Left forelimb (tissue), 1 donor: ENCODE measurements at regions not wholly inside any gene's neighbourhood (a gene's known extent, or its start where the extent isn't known, plus 50 kb on each side); places are given as distances from the start of the nearest gene placed in this dataset.
"Not testable (repeated sequence)": the region's sequence is repeated elsewhere in the genome, so short reads cannot be mapped to it uniquely, and the experiment has no call there.

ENCODE experiments used
- DNase-seq: peaks from one replicate; pipeline ENCODE4 v3.0.0-alpha.2; 2018; ENCODE audit warnings: low spot score

DNA sequence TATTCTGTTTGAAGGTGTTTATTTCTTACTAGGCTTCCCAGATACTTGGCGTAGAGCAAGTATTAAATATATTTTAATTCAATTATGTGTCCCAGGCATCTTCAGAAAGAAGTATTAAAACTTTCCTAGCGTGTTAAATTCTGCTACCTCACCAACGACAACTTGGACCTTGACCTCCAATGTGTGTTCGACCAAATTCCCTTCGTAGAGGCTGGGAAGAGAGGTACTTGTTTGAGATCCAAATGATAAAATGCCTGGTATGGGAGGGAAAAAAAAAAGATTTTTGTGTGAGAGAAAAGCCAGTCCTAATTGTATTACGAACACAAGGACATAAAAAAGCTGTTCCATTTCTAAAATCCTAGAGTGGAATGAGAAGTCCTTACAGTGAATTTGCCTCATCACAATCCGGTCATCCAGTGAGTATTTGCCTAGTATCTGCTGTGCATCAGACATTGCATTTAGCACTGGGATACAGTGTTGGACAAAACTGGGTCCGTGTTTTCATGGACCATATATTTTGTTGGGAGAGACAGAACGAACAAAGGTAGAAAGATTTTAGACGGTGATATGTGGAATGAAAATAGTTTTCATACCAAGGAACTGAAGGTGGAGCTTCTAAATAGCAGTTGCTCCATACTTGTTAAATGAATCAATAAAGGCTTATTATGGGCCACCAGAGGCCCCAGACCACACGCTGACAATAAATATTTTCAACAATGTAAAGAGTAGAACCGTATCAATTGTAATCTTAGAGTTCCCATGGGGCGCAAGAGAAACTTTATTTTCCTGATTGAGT is 103.1 kb downstream of the KIF4B start:
- no peak for DNase-seq

DNA sequence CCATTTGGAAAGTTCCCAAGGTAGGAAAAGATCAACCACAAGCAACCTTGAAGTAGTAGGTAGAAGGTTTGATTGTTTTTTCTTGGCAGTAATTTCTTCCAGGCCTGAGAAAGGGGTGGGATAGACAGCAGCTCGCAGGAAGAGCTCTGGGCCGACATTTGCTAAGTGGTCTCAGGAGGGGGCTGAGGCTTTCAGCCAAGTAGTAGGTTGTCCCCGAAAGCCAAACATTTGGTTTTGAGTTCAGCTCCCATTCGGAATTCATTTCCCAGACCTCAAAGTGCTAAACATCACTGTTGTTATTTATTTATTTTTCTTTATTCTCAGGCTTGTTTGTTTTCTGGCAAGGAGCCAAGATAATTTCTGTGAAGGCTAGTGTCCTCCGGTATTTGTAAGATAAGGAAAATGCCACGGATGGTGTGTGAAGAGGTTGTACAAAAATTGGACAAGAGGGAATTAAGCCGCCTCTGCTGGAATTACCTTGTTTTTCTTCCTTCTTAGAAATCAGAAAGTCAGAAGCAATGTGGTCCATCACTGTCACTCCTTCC is 112.1 kb downstream of the KIF4B start:
- DNase-seq, result no peak

DNA sequence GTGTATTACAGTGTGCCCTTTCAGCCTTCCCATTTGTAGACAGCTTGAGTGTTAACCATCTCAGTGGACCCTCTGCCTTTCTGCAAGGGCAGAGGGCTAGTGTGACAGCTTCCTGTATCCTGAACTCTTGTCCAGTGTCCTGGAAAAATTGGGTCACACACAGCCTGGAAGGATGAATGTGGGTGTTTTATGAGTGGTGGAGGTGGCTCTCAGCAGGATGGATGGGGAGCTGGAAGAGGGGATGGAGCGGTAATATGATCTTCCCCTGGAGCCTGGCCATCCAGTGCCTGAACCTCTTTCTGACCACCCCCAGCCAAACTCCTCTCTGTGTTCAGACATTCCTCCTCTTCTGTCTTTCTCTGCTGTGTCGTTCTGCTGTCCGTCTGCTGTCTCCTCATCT is 113.0 kb downstream of the KIF4B start:
- no peak for DNase-seq

DNA sequence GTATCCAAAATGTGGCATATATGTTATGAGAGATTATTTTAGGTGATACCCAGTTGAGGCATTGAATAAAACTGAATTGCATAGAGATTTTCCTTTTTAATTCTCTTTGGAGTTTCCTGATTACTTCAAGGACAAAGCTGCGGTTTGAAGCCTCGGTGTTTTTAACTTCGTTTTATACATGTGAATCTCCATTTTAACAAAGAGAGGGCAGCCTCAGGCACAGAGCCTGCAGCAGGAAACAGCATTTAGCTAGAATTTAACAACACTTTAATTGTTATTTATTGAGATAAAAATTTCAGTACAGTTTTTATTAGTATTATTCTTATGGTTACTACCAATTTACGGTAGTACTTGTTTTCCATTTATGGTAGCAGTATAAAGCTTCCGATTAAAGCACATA is 114.0 kb downstream of the KIF4B start:
- DNase-seq, result no peak

DNA sequence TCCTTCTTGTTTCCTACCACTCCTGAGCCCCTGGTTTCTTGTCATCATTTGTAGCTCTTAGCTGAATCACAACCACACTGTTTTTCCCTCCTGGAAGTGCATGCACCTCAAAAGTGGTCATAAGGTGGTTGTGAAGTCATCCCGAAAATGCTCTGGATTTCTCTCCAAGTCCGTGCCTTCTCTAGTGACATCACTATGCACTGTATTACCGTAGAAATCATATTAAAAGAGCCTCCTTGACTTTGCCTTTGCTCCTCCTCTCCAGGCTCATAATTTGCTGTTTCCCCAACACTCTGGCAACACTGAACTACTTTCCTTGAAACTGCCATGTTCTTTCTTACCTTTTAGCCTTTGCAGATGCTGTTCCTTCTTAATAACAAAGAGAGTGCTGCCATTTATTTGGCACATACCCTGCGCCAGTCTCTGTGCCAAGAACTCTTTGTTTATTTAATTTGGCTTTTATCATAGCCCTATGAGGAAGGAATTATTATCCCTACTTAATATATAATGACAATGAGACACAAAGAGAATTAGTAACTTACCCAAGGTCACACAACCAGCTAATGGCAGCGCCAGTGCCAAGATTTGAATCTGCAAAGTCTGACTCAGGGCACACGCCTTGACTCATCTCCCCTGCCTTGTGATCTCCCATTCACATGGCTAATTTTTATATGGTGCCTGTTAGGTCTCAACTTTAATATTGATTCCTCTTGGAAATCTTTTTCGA is 115.4 kb downstream of the KIF4B start:
- DNase-seq, result no peak

DNA sequence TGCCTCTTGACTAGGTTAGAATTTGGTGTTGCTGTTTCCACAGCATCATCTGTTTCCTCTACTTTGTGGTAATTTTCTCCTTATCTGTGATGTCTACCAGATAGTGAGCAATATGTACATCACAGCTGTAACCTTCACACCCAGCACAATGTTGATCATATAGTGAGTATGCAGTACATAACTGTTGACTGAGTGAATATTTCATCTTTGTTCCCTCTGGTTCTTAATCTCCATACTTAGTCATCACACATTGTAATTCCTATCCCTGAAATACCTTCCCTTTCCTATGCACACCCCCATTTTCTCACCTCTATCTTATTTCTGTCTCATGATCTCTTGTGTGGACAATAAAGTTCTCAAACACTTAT is 115.9 kb downstream of the KIF4B start:
- no peak for DNase-seq

DNA sequence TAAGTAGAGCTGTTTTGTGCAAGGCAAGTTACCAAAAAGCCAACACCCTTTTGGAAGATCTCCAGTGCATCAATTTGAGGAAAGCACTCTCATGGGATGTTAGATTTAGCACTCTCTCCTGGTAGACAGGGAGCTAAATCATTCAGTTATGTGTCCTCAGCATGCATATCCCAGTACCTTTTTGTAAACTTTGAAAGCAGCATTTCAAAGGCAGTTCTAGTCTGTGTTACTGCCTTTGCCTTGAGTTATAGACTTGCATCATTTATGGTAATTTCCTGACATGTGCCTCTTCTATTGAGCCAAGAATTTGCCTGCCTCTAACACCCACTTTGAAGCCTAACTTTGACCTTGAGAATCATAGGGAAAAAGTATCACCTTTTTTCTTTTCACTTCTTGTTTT is 120.6 kb downstream of the KIF4B start:
- DNase-seq, result no peak

DNA sequence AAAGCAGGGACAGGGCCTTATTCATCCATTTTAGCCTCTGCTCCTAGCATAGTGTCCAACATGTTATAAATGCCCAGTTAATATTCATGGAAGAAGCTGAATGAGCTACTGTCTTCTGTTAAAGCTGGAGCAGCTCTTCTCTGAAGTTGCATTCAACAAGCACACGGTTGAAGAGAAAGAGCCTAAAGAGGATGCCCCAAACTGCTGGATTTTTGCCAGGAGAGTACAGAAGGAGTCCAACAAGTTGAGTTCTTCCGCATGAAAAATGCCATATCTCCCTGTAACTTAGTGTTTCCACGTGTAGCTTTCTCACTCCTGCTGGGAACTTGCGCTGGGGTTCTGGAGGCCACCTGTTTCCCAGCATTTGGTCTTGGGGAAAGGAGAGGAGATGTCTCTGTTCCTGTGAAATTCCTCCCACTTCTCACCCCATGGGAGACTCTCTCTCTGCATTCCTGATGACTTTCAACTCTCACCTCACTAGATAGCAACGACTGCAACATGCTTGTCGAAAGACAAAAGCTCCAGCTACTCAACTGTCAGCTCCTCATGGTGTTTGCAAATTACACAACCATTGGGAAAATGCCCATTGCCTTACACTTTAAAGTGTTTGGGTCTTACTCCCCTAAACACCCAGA is 122.8 kb downstream of the KIF4B start:
- no peak for DNase-seq

DNA sequence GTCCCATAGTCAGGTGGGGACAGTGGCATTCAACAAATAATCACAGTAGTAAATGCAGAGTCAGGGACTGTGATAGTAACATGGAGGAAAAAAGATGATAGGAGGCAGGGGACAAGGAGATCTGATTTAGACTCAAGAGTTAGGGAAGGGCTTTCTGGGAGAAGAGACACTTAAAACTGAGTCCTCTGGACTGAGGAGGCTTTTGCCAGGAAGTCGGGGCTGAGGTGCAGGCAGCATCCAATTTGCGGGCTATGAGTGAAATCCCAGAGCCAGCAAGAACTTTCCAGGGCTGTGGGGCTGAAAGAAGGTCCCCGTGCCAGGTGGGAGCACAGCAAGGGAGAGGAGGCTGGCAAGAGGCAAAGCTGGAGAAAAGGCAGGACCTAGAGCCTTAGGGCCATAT is 124.1 kb downstream of the KIF4B start:
- no peak for DNase-seq

DNA sequence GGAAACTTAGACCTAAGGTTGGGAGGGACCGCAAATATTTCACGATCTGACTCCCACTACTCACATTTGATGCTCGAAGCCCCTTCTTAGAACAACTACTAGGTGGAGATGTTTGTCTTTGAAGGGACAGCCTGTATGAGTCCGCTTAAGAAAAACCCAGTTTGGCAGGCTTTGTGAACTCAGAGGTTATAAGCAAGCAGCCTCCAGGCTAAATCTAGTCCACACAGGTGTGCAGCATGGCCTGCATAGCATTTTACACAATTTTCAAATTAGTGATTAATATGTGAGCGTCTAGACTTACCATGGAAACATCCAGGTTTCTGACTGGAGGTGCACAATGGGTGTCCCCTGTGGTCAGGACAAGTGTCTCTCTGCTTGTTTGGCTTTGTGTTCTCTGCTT is 127.1 kb downstream of the KIF4B start:
- no peak for DNase-seq

DNA sequence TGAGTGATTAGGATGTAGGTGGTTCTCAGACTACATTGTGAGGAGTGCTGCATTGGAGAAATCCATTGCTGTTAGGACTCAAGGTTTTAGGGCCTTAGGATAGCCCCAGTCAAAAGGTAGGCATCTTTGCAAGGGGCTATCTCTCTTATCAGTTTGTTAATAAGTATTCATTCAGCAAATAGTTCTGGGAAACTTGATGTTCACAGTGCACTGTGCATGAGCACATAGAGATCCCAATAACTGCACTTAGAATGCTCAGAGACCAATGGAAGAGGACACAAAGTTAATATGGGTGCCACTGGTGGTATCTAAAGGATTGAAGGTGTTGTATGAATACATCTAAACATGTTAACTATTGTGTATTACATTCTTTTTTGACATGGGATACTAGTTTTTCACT is 131.4 kb downstream of the KIF4B start:
- DNase-seq, result no peak

DNA sequence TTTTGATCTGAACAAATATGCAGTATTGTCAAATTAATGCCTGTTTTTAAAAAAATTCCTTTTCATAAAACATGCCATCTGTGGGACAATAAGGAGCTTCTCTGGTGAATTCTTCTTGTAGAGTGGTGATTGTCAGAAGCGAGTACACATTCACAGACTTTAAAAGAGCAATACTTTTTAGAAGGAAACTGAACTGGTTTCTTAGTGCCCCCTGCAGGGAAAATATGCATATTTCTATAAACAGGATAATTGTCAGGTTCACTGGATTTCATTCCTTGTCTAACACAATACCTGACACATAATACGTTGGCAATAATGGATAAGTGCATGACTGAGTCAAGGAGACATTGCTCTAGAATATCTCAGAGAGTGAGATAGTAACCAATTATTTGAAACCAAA is 133.7 kb downstream of the KIF4B start:
- no peak for DNase-seq

DNA sequence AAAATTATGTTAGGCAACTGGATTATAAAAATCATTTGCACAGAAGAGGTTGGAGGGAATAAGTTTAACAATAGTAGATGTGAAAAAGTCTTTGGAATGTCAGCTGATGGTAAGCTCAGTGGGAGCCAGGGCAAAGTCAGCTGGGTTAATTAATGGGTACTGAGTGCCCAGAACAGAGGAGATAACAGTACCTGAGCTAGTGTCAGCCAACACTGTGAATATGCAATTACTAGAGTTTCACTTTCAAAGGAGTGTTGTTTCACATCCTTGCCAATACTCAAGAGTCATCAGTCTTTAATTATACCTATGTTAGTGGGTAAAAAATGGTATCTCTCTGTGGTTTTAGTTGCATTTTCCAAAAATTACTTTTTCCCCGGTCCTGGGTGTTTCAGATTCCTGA is 135.1 kb downstream of the KIF4B start:
- no peak for DNase-seq

DNA sequence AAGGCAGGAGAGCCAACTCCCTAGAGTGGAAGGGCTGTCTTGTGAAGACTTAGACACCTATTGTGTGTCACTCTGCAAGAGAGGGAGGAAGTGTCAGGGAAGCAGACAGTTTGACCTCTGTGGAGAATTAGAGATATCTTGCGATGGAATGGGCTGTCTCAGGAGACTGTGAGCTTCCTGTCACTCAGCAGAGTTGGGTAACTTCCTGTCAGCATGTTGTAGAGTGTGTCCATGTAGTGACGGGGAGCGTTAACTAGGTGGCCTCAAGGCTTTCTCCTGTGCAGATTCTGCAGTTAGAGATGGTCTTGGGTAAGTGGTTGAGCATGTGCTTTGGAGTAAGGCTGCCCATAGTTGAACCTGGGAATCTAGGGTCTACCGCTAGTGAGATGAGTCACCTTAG is 136.5 kb downstream of the KIF4B start:
- no peak for DNase-seq

DNA sequence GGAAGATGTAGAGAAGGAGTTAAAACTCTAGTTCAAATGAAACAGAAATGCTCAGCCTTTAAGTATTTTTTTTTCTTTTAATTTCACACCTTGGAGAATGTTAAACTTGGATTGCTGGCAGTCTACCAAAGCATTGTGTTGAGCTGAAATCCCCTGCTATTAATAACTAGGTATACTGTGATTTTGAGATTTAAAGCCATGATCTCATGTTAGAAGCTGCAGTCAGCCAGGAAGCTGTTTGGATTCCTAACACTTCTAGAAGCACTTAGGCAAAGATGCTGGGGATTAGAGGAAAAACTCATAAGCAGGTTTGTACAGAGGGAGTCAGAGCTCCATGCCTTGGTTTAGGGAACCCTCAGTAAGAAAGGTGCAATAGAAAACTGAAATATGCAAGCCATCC is 141.4 kb downstream of the KIF4B start:
- no peak for DNase-seq

DNA sequence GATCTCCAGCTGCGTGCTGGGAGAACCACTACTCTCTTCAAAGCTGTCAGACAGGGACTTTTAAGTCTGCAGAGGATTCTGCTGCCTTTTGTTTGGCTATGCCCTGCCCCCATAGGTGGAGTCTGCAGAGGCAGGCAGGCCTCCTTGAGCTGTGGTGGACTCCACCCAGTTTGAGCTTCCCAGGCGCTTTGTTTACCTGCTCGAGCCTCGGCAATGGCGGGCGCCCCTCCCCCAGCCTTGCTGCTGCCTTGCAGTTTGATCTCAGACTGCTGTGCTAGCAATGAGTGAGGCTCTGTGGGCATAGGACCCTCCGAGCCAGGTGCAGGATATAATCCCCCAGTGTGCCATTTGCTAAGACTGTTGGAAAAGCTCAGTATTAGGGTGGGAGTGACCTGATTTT is 149.5 kb downstream of the KIF4B start:
- DNase-seq, result not testable (repeated sequence)

DNA sequence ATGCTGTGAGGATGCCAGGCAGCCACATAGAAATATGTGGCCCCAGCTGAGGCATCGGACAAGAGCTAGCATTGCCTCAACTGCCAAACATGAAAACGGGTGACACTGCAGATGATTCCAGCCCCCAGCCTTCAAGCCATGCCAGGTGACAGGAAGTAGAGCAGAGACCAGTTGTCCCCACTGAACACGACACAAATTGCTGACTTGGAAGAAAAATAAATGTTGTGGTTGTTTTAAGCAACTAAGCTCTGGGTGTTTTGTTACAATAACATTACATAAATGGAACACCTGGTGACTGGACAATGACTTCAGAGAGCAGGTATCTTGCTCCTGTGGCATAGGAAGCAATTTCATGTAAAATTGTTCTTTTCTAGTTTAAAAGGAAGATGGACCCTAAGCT is 154.2 kb downstream of the KIF4B start:
- no peak for DNase-seq

DNA sequence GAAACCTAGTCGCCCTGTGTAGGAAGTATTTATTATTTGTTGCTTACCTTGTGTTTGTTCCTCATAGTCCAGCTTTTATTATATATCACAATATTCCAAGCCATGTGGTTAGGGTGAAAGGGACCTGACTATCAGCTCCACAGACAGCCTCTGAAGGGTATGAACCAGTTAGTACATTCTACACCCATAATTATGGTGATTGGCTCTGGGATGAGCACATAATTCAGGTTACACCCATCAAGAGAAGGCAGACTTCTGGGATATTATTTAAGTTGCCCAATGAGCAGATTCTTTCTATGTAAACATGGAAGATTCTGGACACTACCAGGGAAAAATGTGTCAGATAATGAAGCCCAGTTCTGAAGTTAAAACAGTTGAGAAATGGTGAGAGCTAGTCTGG is 168.0 kb downstream of the KIF4B start:
- no peak for DNase-seq

DNA sequence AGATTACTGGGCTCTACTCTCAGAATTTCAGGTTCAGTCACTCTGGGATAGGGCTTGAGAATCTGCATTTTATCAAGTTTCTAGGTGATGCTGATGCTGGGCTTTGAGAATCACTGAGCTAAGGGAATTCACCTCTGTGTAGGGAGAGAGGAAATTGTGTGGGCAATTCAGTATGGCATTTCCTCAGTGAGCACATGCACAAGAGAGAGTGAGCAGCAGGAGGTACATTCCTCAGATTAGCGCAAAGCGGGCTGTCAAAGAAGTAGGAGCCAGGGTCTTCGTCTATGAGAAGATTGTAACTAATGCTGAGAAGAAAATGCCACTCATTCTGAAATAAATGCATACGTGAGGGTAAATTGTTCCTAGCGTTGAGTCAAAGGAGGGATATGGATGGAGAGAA is 175.9 kb downstream of the KIF4B start:
- no peak for DNase-seq

DNA sequence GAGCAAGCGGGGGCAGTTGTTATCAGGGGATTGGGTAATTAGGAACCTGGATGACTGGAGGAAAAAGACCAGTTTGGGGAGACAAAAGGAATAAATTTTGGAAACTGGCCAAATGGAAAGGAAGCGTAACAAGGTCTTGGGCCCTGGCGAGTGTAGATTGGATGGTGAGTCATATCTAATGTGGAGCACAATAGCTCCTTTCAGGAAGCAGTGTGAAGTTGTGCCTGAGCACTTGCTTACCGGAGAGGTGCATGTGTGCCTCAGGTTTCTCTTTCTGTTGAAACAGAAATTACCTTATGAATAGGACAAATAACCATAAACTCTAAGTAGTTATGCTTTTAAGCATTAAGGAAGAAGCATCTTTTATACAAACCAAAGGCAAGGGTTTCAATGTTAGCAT is 176.4 kb downstream of the KIF4B start:
- DNase-seq, result no peak

DNA sequence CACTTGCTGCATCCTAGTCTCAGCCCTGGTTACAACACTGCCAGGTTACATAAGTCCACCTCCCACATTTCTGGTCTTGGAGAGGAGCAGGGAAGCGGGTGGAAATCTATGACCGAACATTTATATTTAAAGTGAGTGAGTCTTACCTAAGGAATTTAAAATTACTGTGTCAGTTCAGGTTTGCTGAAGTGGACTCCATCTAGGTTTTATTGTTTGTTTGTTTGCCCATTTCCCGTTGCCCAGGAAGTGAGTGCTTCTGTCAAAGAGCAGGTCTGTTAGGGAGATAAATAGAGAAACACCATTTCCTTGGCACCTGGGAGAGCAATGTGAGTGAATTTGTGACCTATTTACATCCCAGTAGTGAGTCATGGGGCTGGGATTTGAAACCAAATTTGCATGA is 179.5 kb downstream of the KIF4B start:
- DNase-seq, result no peak

DNA sequence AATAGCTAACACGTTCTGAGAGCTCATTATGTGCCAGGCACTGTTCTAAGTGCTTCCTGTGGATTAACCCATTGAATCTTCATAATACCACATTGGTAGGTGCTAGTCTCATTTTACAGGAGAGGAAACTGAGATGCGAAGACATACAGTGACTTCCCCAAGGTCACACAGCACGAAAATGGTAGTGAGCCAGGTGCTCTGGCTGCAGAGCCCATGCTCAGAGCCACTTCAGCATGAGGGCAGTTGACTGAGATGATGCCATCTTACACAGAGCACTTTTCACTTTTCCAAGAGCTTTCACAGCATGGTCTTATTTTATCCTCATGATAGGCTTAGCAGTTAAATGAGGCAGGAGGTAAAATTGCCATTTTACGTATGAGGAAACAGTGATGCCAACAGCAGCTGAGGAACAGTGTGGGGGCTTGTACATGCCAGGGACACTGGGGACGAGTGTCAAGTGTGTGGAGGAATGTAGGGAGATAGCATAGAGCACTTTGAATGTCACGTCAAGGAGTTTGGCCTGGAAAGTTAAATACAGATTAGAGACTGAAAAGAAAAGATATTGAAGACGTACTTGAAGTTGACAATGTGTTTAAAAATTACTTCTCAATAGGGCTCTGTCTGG is 180.0 kb downstream of the KIF4B start:
- no peak for DNase-seq

DNA sequence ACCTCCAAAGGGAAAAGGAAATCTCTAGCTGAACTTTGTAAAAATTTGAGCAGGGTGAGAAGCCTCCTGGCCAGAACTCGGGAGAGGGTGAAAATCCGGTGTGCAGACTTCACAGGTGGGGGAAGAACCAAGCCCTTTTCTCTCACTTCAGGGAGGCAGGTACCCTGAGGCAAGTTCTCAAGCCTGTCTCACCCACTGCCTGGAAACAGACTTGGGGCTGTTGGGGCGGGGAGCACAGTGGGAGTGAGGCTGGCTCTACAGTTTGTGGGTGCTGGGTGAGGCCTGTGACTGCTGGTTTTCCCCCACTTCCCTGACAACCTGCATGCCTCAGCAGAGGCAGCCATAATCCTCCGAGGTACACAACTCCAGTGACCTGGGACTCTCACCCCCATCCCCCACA is 187.1 kb downstream of the KIF4B start:
- DNase-seq, result no peak
